ENCODE measurements at regions not wholly inside any gene's neighbourhood (a gene's known extent, or its start where the extent isn't known, plus 50 kb on each side); places are given as distances from the start of the nearest gene placed in this dataset.
"Not testable (repeated sequence)": the region's sequence is repeated elsewhere in the genome, so short reads cannot be mapped to it uniquely, and the experiment has no call there.

GRCh38 chr5:82537687-82538306 lies 259.6 kb upstream of the RPS23 start:
- no peak overlapping the region for H3K4me3 ChIP-seq (ENCODE audit: low read length)
- no peak for TF ChIP-seq CTCF (conservative IDR thresholded peaks at IDR 0.05; ENCODE audit: low read depth, low read length)
- DNase-seq (ENCODE audit: low read depth), result no peak

- no peak for DNase-seq (ENCODE audit: low read depth)
- no peak for TF ChIP-seq CTCF (conservative IDR thresholded peaks at IDR 0.05; ENCODE audit: low read depth, low read length)
- no peak overlapping the region for H3K4me3 ChIP-seq (ENCODE audit: low read length)
Observed at GRCh38 chr5:82534986-82535385, 256.8 kb upstream of the RPS23 start.

GRCh38 chr5:82532075-82532474 lies 253.9 kb upstream of the RPS23 start:
- not testable (repeated sequence) for DNase-seq (ENCODE audit: low read depth); H3K4me3 ChIP-seq (ENCODE audit: low read length)

GRCh38 chr5:82526540-82526939 lies 248.4 kb upstream of the RPS23 start:
- DNase-seq (ENCODE audit: low read depth), result no peak
- no peak for TF ChIP-seq CTCF (conservative IDR thresholded peaks at IDR 0.05; ENCODE audit: low read depth, low read length)
- no peak overlapping the region for H3K4me3 ChIP-seq (ENCODE audit: low read length)

- no peak for DNase-seq (ENCODE audit: low read depth)
- TF ChIP-seq CTCF (conservative IDR thresholded peaks at IDR 0.05; ENCODE audit: low read depth, low read length), result no peak
Observed at GRCh38 chr5:82525626-82526025, 247.5 kb upstream of the RPS23 start.

GRCh38 chr5:82523633-82524032 lies 245.5 kb upstream of the RPS23 start:
- no peak overlapping the region for H3K4me3 ChIP-seq (ENCODE audit: low read length)
- no peak for DNase-seq (ENCODE audit: low read depth)
- TF ChIP-seq CTCF (conservative IDR thresholded peaks at IDR 0.05; ENCODE audit: low read depth, low read length), result no peak

More at GRCh38 chr5:82525626-82526025, 247.5 kb upstream of the RPS23 start:
- H3K4me3 ChIP-seq (ENCODE audit: low read length), result no peak overlapping the region

- H3K4me3 ChIP-seq (ENCODE audit: low read length), result no peak overlapping the region
- TF ChIP-seq CTCF (conservative IDR thresholded peaks at IDR 0.05; ENCODE audit: low read depth, low read length), result no peak
- DNase-seq (ENCODE audit: low read depth), result no peak
Observed at GRCh38 chr5:82522897-82523296, 244.7 kb upstream of the RPS23 start.

Measured in retinal pigment epithelial cell (primary cell).